ENCODE measurements at regions not wholly inside any gene's neighbourhood (a gene's known extent, or its start where the extent isn't known, plus 50 kb on each side); places are given as distances from the start of the nearest gene placed in this dataset.

DNA sequence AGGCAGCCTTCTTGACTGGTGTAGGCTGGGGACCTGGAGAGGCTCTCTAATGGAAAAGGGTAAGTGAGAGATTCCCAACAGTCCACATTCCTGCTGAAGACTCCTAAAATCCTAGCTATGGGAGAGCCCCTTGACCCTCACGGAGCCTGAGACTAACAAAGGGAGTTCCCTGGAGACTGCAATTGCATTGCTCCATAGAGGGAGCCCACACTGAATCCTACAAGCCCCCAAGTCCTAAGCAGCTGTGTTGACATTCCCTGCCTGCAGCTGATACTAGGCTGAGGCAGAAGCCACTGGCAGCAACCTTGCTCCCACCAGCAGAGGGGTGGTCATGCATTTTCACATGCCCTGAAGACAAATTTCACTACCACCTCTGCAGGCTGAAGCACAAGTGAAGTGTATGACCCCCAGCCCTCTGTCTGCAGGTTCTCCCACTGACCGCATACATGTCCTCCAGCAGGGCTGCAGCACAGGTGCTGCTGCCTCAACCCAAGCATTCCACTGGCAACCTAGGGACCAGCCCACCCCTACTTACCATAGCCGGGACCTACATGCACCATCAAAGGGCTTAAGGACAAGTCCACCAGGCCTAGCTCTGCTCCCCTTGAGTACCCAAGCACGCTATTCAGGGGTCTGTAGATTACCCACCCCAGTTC, 130.3 kb upstream of the SLC13A1 start:
- TF ChIP-seq, protein P1, sequence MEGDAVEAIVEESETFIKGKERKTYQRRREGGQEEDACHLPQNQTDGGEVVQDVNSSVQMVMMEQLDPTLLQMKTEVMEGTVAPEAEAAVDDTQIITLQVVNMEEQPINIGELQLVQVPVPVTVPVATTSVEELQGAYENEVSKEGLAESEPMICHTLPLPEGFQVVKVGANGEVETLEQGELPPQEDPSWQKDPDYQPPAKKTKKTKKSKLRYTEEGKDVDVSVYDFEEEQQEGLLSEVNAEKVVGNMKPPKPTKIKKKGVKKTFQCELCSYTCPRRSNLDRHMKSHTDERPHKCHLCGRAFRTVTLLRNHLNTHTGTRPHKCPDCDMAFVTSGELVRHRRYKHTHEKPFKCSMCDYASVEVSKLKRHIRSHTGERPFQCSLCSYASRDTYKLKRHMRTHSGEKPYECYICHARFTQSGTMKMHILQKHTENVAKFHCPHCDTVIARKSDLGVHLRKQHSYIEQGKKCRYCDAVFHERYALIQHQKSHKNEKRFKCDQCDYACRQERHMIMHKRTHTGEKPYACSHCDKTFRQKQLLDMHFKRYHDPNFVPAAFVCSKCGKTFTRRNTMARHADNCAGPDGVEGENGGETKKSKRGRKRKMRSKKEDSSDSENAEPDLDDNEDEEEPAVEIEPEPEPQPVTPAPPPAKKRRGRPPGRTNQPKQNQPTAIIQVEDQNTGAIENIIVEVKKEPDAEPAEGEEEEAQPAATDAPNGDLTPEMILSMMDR (IDR thresholded peaks at IDR 0.05) = no peak
- TF ChIP-seq POLR2A (IDR thresholded peaks at IDR 0.05) = no peak

Measured in heart left ventricle (tissue), 13 donors.